Activated T-cell treated with anti-CD3 and anti-CD28 coated beads for 48 hours (primary cell): ENCODE measurements at regions not wholly inside any gene's neighbourhood (a gene's known extent, or its start where the extent isn't known, plus 50 kb on each side); places are given as distances from the start of the nearest gene placed in this dataset.

Experiments
- DNase-seq: peaks from one replicate; pipeline ENCODE4 v3.0.0-alpha.2; 2020; ENCODE audit warnings: low read depth

- DNase-seq: no peak
Observed at GRCh38 chr3:106699122-106699521, 678.1 kb upstream of the CCDC54 start.

- DNase-seq: no peak
Observed at GRCh38 chr3:106700981-106701380, 676.3 kb upstream of the CCDC54 start.

GRCh38 chr3:106703524-106703923 lies 673.7 kb upstream of the CCDC54 start:
- DNase-seq: no peak

- no peak for DNase-seq
Observed at GRCh38 chr3:106707347-106707746, 669.9 kb upstream of the CCDC54 start.

GRCh38 chr3:106710596-106710995 lies 666.6 kb upstream of the CCDC54 start:
- DNase-seq: no peak

- no peak for DNase-seq
Observed at GRCh38 chr3:106711650-106712049, 665.6 kb upstream of the CCDC54 start.

GRCh38 chr3:106714400-106714799 lies 662.8 kb upstream of the CCDC54 start:
- no peak for DNase-seq

GRCh38 chr3:106715286-106715685 lies 662.0 kb upstream of the CCDC54 start:
- DNase-seq: no peak

GRCh38 chr3:106717178-106717780 lies 660.0 kb upstream of the CCDC54 start:
- DNase-seq: no peak

GRCh38 chr3:106719077-106719476 lies 658.2 kb upstream of the CCDC54 start:
- no peak for DNase-seq

- DNase-seq: no peak
Observed at GRCh38 chr3:106719583-106719982, 657.7 kb upstream of the CCDC54 start.

- DNase-seq: no peak
Observed at GRCh38 chr3:106720510-106720909, 656.7 kb upstream of the CCDC54 start.

- DNase-seq: no peak
Observed at GRCh38 chr3:106725566-106725965, 651.7 kb upstream of the CCDC54 start.

- DNase-seq: no peak
Observed at GRCh38 chr3:106728315-106729098, 648.7 kb upstream of the CCDC54 start.

GRCh38 chr3:106729481-106729880 lies 647.8 kb upstream of the CCDC54 start:
- no peak for DNase-seq

- no peak for DNase-seq
Observed at GRCh38 chr3:106731230-106731629, 646.0 kb upstream of the CCDC54 start.

- no peak for DNase-seq
Observed at GRCh38 chr3:106734712-106735111, 642.5 kb upstream of the CCDC54 start.

- DNase-seq: no peak
Observed at GRCh38 chr3:106737265-106737664, 640.0 kb upstream of the CCDC54 start.

- DNase-seq: no peak
Observed at GRCh38 chr3:106740116-106740515, 637.1 kb upstream of the CCDC54 start.

- no peak for DNase-seq
Observed at GRCh38 chr3:106745344-106746168, 631.7 kb upstream of the CCDC54 start.

GRCh38 chr3:106746286-106746685 lies 631.0 kb upstream of the CCDC54 start:
- no peak for DNase-seq

- no peak for DNase-seq
Observed at GRCh38 chr3:106748472-106749262, 628.6 kb upstream of the CCDC54 start.
